GM19328 (cell line): ENCODE measurements at regions not wholly inside any gene's neighbourhood (a gene's known extent, or its start where the extent isn't known, plus 50 kb on each side); places are given as distances from the start of the nearest gene placed in this dataset.

Experiments
- ATAC-seq: cut with Tn5 transposase; IDR thresholded peaks from one replicate; pipeline ENCODE4 v1.9.1; 2021; ENCODE audit warnings: mild to moderate bottlenecking, moderate library complexity; ENCODE audit not compliant: unreplicated experiment

- ATAC-seq, result no peak
Observed at GRCh38 chr13:109899316-109899715, 112.9 kb upstream of the IRS2 start.

- no peak for ATAC-seq
Observed at GRCh38 chr13:109897988-109898624, 111.7 kb upstream of the IRS2 start.

GRCh38 chr13:109892101-109892500 is 105.7 kb upstream of the IRS2 start:
- ATAC-seq, result no peak

DNA sequence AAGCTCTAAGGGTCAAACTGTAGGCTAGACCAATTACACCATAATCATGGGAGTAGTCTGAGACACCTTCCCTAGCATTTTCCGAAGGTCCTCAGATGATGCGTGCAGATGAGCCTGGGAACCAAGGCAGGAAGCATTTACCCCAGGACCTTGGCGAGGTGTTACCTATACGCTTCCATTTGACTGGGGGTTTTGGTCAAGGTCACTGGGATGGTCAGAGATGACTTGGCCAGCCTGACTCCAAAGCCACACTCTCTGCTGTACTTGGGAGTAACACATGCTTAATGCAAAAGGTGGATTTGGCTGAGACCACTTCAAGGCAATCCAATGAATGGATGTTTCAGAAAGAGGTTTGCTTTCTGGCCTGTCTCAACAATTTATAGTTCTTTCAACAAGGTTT is 98.9 kb upstream of the IRS2 start:
- no peak for ATAC-seq

GRCh38 chr13:109884462-109884861 is 98.1 kb upstream of the IRS2 start:
- no peak for ATAC-seq

GRCh38 chr13:109883181-109884180 is 97.1 kb upstream of the IRS2 start:
- ATAC-seq, result no peak

GRCh38 chr13:109881961-109882558 is 95.7 kb upstream of the IRS2 start:
- ATAC-seq, result no peak

DNA sequence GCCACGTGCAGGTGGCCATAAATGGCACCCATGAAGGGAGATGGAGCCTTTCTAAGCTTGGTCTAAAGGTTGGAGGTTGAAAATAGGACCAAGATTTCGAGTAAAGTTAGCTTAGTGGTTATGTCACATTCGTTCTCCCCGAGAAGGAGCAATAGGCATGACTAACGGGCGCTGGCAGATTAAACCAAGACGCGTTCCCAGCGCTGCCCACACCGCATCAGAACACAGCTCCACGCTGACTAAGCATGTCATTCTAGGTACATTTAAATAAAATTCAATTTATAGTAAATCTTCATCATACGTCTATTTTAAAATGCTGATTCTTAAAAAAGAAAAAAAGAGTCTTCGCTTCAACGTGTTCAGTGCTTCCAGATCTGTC is 95.0 kb upstream of the IRS2 start:
- no peak for ATAC-seq

DNA sequence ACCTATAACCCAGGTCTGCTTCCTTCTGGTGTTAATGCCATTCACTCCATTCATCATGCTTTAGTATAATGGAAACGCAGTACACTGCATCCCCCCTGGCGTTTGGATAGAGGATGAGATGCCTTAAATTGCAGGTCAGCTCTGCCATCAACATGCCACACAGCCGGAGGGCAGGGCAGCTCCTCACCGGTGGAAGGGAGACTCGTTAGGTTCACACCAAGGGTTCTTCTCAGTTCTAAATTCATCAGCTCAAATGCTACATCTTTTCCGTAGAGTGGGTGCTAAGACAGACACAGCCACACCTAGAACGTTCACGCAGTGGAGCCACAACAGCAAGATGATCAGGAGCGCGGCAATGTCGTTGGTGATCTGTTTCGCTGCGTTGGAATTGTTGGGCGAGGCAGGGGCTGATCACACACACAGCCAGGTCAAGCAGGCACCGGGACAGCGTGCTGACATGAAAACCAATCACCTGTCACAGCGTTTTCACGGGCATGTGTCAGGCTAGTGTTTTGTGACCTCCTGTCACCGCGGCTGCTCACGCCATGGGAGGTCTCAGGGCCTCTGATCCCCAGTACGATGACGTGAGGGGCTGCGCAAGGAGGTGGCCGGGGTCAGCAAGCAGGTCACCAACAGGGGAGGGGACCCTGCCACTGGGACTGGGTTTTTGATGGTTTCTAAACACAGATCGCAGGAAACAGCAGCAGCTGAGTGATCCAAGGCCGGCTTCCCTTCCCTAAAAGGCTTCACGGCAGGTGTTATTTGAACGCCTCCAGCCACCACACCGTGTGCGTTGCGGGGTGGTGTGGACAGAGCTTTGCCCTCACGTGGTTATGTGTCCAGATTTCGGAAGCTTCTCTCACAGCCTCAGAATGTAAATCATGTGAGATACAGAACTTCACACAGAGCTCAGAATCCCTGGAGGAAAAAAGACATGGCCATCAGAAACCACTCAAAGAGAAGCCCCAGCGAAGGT is 94.3 kb upstream of the IRS2 start:
- no peak for ATAC-seq

GRCh38 chr13:109879338-109879737 is 93.0 kb upstream of the IRS2 start:
- ATAC-seq, result no peak

DNA sequence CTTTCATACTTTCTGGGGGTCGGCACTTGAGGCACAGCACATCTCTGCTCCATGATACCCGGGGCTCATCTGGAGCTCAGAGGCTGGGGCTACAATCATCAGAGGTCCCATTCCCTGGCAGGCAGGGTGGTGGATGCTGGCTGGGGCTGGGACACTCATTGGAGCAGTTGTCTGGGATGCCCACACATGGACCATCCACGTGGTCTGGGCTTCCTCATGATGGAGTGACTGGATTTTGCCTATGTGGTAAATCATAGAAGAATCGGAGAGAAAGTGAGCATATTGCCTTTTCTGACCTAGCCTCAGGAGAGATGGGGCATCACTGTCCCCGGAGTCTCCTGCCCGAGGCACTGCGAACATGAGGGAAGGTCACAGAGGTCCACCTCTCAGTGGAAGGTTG is 91.4 kb upstream of the IRS2 start:
- no peak for ATAC-seq

DNA sequence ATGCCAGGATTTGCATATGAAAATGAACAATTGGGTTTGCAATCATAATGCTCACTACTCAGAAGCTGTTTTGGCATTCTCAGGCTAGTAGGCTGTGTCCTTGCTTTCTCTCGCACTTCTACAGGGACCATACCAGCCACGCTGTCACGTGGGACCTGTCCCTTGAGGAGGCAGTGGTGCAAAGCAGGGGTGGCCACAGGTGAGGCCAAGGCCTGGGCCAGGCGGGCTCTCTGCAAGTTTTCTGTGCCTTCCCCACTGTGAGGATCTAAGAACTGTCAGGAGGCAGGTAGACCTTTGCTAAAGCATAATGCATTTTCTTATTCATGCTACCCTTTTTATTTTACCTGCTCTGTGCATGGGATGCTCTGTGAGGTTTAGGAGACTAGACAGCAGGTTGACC is 89.4 kb upstream of the IRS2 start:
- no peak for ATAC-seq

- ATAC-seq, result no peak
Observed at GRCh38 chr13:109874484-109875454, 88.4 kb upstream of the IRS2 start.

GRCh38 chr13:109873351-109874123 is 87.2 kb upstream of the IRS2 start:
- no peak for ATAC-seq

- ATAC-seq, result no peak
Observed at GRCh38 chr13:109872864-109873263, 86.5 kb upstream of the IRS2 start.

- ATAC-seq, result no peak
Observed at GRCh38 chr13:109870696-109871370, 84.5 kb upstream of the IRS2 start.

DNA sequence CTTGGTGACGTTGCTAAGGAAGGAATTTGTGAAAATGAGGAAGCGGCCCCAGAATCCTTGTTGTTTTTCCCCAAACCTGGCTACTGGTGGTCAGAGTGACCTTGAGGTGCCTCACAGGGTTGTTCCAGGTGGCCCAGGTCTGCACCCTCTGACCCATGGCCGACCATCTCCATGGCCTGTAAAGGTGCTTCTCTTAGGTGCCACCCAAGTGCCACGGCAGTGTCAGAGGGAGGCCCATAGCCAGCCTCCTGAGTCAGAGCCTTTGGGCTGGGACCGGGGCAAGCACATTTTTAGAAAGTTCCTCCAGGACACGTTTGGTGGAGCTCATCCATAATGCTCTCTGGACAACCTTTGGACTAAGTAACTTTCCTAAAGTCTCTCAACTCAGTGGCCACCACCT is 83.9 kb upstream of the IRS2 start:
- ATAC-seq, result no peak
